Body of pancreas (tissue), 4 donors: ENCODE measurements at regions not wholly inside any gene's neighbourhood (a gene's known extent, or its start where the extent isn't known, plus 50 kb on each side); places are given as distances from the start of the nearest gene placed in this dataset.

Source experiments
- POLR2A ChIP-seq, 3 donors: fragments of 450-650 bp; IDR thresholded peaks; one replicate each; pipeline ENCODE4 v1.6.1; 2016; ENCODE audit warnings: antibody characterized with exemption in 3 of 3, mild to moderate bottlenecking in 2 of 3
- TF ChIP-seq, protein P1 (sequence below), 7 experiments: fragments of 450-650 bp in 4 of 7; fragments of 200-600 bp in 3 of 7; sonication (generic) in 3 of 7; IDR thresholded peaks; one replicate each; pipeline ENCODE4 v1.5.1; 2016 to 2019; ENCODE audit warnings: antibody characterized with exemption in 7 of 7

DNA sequence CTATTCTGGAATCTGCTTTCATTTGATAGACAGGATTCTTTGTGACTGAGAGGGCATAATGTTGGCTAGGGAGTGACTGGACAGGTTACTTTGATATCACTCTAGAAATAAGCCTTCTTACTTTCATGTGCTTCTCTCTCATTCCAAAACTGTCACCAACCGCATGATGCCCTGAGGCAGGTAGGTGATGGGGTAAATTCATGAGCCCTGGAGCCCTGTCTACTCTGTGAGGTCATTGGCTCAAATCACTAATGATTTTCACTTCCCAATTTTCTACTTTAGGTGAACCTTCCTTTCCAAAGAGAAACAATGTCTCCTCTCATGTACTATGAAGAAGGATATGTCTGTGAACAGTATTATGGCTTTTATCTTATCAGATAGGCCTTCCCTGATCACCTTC lies 596.7 kb downstream of the TUSC7 start:
- TF ChIP-seq POLR2A (IDR thresholded peaks at IDR 0.05) = no peak
- TF ChIP-seq, protein P1, sequence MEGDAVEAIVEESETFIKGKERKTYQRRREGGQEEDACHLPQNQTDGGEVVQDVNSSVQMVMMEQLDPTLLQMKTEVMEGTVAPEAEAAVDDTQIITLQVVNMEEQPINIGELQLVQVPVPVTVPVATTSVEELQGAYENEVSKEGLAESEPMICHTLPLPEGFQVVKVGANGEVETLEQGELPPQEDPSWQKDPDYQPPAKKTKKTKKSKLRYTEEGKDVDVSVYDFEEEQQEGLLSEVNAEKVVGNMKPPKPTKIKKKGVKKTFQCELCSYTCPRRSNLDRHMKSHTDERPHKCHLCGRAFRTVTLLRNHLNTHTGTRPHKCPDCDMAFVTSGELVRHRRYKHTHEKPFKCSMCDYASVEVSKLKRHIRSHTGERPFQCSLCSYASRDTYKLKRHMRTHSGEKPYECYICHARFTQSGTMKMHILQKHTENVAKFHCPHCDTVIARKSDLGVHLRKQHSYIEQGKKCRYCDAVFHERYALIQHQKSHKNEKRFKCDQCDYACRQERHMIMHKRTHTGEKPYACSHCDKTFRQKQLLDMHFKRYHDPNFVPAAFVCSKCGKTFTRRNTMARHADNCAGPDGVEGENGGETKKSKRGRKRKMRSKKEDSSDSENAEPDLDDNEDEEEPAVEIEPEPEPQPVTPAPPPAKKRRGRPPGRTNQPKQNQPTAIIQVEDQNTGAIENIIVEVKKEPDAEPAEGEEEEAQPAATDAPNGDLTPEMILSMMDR (IDR thresholded peaks at IDR 0.05) = no peak
